Epidermal melanocyte (primary cell): ENCODE measurements at regions not wholly inside any gene's neighbourhood (a gene's known extent, or its start where the extent isn't known, plus 50 kb on each side); places are given as distances from the start of the nearest gene placed in this dataset.
"Not testable (repeated sequence)": the region's sequence is repeated elsewhere in the genome, so short reads cannot be mapped to it uniquely, and the experiment has no call there.

Source experiments
- DNase-seq: peaks from one replicate; pipeline ENCODE4 v3.0.0; 2011; ENCODE audit warnings: low spot score; ENCODE audit not compliant: insufficient read length

DNA sequence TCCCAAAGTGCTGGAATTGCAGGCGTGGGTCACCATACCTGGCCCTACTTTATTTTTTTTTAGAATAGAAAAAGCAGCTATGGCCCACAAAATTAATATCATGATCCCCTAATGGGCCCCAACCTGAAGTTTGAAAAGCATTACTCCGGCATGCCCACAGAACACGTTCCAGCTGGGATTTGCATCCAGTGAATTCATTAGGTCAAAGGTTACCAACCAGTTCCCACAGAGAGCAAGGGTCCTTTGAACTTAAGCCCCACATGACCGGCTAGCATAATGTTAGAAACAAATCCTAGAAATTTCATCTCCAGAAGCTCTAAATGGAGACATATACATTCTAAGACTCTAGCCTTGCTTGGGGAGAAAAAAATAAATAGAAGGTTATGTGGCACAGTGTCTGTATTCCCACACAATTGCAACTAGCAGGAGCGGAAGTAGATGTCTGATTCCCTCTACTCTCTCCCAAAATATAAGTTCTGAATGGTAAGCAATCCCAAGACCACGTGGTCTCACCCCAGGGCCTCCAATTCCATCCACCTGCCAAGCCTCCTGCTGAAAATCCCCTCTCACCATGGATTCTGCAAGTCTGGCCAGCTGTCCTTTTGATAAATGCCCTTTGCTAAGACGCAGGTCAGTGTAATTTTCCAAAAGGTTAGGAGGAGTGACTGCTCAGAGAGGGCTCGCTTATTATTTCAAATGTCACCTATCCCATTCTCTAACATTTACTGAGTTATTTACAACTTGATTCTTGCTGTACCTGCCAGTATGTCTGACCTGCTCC, 395.8 kb downstream of the NPIPA8 start:
- no peak for DNase-seq

DNA sequence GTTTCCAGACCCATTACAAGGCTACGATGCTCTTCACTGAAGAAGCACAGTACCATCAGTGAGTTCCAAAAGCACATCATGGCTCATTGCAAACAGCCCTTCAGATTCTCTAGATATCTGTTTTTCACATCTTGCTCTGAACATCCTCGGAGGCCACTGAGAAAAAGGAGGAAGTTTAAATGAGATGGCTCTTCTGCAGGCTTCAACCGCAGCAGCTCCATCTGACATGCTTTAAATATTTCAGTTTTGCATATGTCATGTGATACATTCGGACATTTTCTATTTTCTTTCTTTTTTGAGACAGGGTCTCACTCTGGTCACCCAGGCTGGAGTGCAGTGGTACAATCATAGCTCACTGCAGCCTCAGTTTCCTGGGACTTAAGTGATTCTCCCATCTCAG, 396.8 kb downstream of the NPIPA8 start:
- no peak for DNase-seq

DNA sequence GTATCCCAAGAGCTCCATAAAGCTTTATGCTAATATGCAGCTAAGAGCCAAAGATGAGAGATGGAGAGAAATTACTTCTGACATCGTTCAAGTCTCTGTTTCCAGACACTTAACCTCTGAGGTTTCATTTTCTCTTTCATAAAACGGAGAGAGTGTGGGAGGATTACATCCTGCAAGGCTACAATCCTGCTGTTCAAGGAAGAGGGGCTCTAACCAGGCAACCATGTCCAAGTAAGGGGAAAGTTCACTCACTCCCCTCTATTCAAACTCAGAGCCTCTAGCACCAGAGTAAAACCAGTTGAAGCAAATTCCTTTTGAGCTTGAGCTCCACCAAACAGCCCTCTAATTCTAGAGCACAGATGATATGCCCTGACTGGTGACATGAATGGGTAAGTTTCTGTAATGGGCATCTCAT, 397.4 kb downstream of the NPIPA8 start:
- DNase-seq = no peak

DNA sequence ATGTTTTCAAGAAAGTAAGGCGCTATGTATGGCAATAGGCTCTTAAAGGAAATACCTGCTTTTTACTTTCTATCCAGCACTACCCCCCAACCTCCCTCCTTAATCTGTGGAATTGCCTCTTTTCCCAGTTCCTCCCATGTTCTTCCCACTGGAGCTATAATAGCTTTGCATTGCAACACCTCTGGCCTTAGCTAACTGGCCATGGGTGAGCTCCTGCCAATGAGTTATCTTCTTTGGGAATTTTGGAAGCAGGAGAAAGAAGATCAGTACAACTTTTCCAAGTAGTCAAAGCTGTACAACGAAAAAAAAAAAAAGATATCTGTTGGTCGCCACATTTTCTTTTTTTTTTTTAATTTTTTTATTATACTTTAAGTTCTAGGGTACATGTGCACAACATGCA, 398.0 kb downstream of the NPIPA8 start:
- DNase-seq = no peak

DNA sequence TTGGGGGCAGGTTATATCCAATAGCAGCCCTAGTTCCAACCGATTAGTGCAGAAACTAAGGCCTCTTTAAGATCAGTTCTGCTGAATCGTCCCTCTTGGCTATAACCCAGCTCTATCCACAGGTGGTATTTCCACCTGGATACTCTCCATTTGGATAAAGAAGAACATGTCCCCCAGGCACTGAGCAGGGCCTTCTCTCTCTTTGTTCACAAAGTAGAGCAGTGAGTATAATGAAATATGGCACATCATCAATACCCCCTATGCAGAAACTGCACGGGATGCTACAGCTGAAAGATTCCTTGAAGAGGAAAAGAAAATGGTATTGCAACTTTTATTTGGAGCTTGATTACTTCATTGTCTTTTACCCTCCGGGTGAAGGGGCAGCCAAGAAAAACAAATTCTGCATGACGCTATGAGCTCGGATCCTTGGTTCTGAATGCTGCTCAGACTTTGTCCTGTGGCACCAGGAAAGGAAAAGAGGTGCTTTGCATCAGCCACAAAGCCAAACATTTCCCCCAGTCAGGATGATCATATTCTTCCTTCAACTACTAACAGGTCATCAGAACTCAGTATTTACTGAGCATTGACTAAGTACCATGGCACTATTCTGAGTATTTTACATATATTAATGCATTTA, 399.7 kb downstream of the NPIPA8 start:
- DNase-seq = no peak

DNA sequence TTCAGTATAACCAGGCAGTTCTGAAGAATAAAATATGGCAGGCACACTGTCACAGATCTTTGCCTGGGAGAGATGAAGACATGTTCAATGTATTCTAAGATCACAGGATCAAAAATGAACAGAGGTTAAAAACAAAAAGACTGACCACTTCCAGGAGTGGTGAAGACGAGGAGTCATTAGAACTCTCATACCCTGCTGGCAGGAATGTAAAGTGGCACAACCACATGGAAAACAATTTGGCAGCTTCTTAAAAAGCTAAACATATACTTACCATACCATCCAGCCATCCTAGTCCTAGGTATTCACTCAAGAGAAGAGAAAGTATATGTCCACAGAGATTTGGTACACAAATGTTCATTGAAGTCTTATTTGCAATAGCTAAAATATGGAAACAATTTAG, 406.3 kb downstream of the NPIPA8 start:
- no peak for DNase-seq

DNA sequence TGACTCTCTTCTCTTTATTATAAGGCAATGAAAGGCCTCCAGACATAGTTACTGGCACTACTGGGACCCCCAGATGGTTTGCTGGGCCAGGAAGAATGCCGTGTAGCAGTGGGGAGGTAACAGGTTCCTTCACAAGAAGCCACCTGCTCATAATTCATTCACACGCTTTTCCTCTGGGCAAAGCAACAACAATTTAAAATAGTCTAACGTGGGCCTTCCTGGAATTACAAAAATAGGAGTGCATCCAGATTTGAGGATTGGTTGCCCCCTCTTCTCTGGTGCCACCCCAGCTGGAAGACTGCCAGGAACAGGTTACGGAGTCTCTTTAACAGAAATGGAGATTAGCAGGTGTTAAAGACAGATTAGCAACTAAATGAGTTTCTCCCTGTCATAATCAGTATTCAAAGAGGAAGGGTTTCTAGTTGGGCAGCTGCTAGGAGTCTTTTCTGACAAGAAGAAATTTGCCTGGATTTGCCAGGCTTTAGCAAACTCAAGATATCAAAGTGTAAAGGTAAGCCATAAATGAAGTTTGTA, 409.6 kb downstream of the NPIPA8 start:
- DNase-seq = no peak

DNA sequence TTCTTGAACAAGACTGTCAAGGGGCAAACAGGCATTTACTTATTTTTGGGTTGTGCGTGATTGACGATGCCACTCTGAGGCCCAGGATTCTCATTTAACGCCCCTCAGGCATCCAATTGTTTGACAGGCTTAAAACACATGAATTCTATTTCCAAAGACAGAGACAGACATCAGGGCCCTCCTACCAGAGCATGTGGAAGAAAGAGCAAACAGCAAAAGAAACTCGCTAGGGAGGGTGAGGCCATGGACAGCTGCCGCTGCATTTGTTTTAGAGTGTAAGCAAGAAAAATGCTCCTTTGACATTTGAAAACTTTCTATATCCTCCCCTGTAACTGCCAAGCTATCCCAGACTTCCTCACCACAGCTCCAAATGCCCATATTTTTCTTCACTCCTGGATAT, 410.1 kb downstream of the NPIPA8 start:
- DNase-seq = no peak

DNA sequence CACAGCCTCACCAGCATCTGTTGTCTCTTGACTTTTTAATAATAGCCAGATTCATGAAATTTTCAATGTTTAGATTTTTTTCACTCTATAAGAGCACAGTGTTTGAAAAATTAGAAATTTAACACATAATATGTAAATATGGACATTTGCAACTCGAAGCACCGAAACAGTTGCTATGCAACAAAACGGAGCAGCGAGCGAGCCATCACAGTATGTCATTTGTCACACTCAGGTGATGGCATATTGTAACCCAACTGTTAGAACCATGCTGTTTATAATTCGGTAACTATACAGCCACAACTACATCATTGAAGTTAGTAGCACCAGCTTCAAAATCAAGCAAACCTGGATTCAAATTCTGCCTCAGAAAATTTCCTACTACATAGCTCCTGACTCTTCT, 410.8 kb downstream of the NPIPA8 start:
- no peak for DNase-seq

DNA sequence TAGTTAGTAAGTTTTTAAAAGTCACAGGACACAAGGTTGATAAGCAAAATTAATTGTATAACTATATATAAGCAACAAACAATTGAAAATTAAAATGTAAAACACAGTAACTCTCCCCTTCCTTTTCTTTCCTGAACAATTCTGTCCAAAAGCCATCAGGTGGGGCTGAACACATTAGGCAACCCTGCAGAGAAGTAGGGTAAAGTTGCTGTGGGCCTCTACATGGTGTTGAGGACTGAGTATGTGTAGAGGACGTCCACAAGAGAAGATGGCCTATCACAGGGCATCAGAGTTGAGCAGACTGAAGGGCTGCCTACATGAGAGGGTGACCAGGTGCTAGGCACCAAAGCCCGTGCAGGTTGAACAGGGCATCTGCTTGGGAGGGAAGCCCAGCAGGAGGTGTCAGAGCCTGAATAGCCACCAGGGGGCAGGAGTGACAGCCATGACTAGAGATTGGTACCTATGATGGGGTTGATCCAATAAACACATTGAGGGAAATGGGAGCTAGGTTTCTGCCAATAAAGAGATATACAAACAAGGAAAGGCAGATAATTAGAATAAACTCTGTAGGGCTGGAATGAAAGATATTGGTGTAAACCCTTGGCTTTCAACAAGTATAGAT, 415.1 kb downstream of the NPIPA8 start:
- DNase-seq = no peak

DNA sequence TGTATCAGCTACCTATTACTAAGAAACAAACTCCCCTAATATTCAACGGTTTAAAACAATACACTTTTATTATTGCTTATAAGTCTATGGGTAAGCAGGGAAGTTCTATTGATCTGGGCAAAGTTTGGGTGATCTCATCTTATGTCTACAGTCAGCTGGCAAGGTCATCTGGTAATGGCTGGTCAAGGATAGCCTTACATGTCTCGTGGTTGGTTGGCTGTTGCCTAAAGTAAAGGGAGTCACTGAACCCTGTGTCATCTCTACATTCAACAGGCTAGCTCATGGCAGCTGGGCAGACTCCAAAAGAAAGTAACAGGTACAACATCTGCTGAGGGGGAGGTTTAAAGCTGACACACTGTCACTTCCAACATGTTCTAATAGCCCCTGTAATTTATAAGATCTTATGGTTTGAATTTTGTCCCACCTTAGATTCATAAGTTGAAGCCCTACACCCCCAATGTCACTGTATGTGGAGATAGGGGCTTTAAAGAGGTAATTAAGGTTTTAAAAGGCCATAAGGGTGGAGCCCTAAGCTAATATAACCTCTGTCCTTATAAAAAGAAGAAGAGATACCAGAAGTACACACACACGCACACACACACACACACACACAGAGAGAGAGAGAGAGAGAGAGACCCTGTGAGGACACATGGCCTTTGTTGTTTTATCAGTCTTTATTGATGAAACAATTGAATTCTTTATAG, 419.1 kb downstream of the NPIPA8 start:
- no peak for DNase-seq

DNA sequence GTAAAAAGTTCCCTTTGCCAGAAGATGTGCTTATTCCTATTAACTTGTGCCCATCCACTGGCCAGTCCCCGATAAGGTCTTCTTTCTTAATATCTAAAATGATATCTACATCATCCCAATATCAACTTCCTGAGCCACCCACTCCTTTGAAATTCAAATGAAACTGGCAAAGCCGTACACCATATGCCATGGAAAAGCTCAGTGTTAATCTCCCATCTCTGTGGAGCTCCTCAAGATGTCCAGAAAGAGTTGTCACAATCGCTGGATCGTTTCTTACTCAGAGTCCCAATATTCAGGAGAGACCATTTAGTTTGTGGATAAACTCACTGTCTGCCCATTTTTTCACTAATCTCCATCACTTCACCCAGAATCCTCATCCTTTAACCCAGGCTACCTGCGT, 420.7 kb downstream of the NPIPA8 start:
- DNase-seq = no peak

DNA sequence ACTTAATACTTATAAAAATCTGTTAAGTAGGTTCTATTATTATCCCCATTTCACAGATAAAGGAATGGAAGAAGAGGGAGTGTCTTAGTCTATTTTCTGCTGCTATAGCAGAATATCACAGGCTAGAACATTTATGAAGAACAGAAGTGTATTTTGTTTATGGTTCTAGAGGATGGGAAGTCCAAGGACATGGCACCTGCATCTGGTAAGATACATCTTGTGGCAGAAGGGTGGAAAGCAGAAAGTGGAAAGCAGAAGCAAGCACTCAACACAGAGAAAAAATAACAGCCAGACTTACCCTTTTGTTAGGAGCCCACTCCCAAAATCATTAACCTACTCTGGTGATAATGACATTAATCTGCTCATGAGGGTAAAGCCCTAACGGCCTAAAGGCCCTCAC, 422.4 kb downstream of the NPIPA8 start:
- no peak for DNase-seq

DNA sequence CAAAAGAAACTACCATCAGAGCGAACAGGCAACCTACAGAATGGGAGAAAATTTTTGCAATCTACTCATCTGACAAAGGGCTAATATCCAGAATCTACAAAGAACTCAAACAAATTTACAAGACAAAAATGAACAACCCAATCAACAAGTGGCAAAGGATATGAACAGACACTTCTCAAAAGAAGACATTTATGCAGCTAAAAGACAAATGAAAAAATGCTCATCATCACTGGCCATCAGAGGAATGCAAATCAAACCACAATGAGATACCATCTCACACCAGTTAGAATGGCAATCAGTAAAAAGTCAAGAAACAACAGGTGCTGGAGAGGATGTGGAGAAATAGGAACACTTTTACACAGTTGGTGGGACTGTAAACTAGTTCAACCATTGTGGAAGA, 425.0 kb downstream of the NPIPA8 start:
- not testable (repeated sequence) for DNase-seq

DNA sequence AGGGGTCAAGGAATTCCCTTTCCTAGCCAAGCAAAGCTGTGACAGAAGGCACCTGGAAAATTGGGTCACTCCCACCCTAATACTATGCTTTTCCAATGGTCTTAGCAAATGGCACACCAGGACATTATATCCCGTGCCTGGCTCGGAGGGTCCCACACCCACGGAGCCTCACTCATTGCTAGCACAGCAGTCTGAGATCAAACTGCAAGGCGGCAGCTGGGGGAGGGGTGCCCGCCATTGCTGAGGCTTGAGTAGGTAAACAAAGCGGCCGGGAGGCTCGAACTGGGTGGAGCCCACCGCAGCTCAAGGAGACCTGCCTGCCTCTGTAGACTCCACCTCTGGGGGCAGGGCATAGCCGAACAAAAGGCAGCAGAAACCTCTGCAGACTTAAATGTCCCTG, 429.9 kb downstream of the NPIPA8 start:
- DNase-seq = not testable (repeated sequence)

DNA sequence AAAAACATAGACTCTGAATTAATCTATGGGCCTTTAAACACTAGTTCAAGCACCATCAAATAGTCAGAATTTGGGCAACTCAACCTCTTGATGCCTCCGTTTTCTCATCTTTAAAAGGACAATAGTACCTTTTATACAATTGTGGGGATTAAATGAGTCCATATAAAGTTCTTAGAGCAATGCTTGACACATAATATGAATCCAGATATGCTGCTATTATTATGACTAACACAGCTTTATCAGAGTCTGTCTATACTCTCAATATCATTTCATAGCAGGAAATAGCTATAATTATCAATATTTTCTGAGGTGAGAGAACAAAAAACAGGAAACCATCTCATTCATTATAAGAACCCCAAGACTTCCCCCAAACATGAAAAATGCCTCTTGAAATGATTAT, 430.5 kb upstream of the XYLT1 start:
- DNase-seq = no peak

DNA sequence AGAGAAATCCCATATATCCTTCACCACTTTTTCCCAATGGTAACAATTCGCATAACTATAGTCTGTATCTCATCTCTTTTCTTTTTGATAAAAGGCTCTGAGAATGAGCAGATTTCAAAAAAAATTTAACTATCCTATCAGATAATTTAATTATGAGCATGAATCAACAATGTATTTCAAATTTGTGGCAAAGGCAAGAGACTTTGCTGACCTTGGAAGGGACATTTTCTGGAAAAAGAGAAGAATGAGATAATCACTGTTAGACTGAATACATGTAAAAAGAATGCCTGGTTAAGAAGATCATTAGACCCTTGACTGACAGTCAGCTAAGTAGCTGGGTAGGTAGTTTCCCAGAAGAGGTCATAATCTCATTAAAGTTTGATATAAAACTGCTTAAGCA, 428.4 kb upstream of the XYLT1 start:
- no peak for DNase-seq

DNA sequence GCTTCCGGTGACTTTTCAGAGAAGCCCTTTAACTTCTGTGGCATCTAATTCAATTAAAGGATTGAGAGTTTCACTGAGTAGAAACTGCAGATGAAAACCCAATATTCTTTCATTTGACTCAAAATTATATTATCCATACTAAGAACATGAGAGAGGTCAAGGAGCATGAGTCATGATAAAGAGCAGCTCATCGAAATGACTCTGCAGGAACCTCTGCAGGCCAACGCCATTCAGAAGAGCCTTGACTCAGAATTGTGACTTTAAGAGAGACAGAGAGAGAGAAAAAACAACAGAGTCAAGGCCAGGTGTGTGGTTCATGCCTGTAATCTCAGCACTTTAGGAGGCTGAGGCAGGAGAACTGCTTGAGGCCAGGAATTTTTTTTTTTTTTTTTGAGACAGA, 417.2 kb upstream of the XYLT1 start:
- no peak for DNase-seq

DNA sequence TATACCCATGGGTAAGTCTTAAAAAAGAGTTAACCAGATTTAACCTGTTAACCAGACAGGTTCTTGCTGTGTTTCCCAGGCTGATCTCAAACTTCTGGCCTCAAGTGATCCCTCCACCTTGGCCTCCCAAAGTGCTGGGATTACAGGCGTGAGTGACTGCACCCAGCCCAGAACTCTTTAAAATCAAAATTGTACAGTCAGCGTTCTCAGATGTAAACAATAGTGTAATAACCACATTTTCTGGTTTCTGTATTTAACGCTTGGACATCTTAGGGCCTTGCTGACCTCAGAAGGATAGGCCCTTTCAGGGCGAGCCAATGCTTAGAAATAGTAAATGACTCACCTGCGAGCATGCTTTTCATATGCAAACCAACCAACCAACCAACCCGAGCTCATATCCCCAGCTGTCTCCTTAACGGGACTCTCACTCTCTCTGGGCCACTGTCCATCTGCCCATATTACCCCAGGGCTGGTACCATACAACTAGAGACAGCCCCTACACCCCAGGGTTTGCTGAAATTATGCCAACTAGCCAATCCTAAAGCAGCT, 415.0 kb upstream of the XYLT1 start:
- no peak for DNase-seq

DNA sequence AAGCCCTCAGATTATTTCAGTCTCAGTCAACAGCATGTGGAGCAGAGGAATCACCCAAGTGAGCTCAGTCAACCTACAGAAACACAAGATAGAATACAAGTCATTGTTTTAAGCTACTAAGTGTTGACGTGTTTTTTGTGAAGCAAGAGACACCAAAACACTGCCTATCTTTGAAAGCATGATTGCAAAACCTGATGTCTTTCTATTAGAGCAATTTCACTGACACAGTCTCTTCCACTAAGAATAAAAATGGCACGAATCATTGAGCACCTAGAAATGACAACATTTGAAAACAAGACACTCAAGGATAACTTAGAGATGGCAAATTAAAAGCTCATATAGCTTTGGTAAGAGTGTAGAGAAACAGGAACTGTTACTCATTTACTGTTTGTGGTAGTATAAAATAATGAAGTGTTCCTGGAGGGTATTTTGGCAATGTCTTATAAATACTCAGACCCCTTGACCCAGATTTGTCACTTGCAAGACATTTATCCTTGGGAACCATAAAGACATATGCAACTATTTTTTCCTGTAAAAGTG, 407.1 kb upstream of the XYLT1 start:
- DNase-seq = no peak

DNA sequence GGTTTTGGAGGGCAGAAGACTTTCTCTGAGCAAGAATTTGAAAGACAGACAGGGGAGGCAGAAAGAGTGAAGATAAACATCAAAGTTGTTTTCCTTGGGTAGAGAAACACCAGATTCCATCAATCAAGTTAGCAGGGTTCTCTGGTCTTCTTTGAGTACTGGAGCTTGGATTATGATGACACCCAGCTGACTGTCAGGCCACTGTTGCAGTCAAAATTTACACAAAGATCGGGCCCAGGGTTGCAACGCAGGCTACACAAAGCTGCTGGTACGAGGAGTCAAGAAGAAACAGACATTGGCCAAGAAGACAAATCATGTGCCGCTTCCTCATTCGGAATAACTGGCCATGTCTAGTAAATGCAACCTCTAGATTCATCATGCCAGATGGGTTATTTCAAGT, 396.2 kb upstream of the XYLT1 start:
- no peak for DNase-seq
